DOHH2 (cell line): ENCODE measurements at regions not wholly inside any gene's neighbourhood (a gene's known extent, or its start where the extent isn't known, plus 50 kb on each side); places are given as distances from the start of the nearest gene placed in this dataset.

Experiments used
- H3F3A ChIP-seq: fragments of 200-600 bp; sonication (generic), shearing (Covaris generic); 2 replicates; pipeline ENCODE4 v1.6.0; 2016; ENCODE audit warnings: antibody characterized with exemption, mild to moderate bottlenecking; ENCODE audit not compliant: control insufficient read depth, insufficient read depth
- H3K27ac ChIP-seq: fragments of 200-600 bp; sonication (generic); 2 replicates; pipeline ENCODE4 v1.5.1; 2014; ENCODE audit warnings: low read depth, mild to moderate bottlenecking, low read length, moderate library complexity
- H3K27me3 ChIP-seq: fragments of 200-600 bp; sonication (generic); 2 replicates; pipeline ENCODE4 v1.6.1; 2014; ENCODE audit warnings: mild to moderate bottlenecking, low read length, mixed read lengths; ENCODE audit not compliant: control insufficient read depth
- H3K36me3 ChIP-seq: fragments of 200-600 bp; sonication (generic); 2 replicates; pipeline ENCODE4 v1.6.1; 2014; ENCODE audit warnings: mild to moderate bottlenecking, low read length, moderate library complexity, mixed read lengths; ENCODE audit not compliant: control insufficient read depth
- H3K4me1 ChIP-seq: fragments of 200-600 bp; sonication (generic); 2 replicates; pipeline ENCODE4 v1.6.1; 2014; ENCODE audit warnings: mild to moderate bottlenecking, low read length, mixed read lengths; ENCODE audit not compliant: control insufficient read depth
- H3K4me2 ChIP-seq: fragments of 200-600 bp; sonication (generic); 2 replicates; pipeline ENCODE4 v1.6.0; 2014; ENCODE audit warnings: mild to moderate bottlenecking, low read length, moderate library complexity
- H3K4me3 ChIP-seq: fragments of 200-600 bp; sonication (generic); 2 replicates; pipeline ENCODE4 v1.5.1; 2014; ENCODE audit warnings: mild to moderate bottlenecking, low read length, mixed read lengths
- H3K79me2 ChIP-seq: fragments of 200-600 bp; sonication (generic); 2 replicates; pipeline ENCODE4 v1.6.1; 2014; ENCODE audit warnings: mild to moderate bottlenecking, low read length, mixed read lengths; ENCODE audit not compliant: control insufficient read depth
- H3K9me2 ChIP-seq: fragments of 200-600 bp; sonication (generic); replicated peaks from 2 replicates; pipeline ENCODE4 v1.6.1; 2014; ENCODE audit warnings: mild to moderate bottlenecking, low read length, mixed read lengths; ENCODE audit not compliant: control insufficient read depth
- H3K9me3 ChIP-seq: fragments of 200-600 bp; sonication (generic); 2 replicates; pipeline ENCODE4 v1.6.1; 2014; ENCODE audit warnings: antibody characterized with exemption, low read length, mixed read lengths; ENCODE audit not compliant: control insufficient read depth, insufficient read depth
- H4K20me1 ChIP-seq: fragments of 200-600 bp; sonication (generic); 2 replicates; pipeline ENCODE4 v1.6.0; 2014; ENCODE audit warnings: low read depth, mild to moderate bottlenecking, antibody characterized with exemption, low read length, moderate library complexity; ENCODE audit not compliant: control insufficient read depth, insufficient read depth
- CTCF ChIP-seq: fragments of 200-600 bp; sonication (generic); IDR thresholded peaks from one replicate; pipeline ENCODE4 v1.5.1; 2014; ENCODE audit warnings: antibody characterized with exemption, mild to moderate bottlenecking, low read depth, low read length; ENCODE audit not compliant: poor library complexity, severe bottlenecking
- EZH2phosphoT487 ChIP-seq: fragments of 200-600 bp; sonication (generic); IDR thresholded peaks from 2 replicates; pipeline ENCODE4 v1.6.1; 2017; ENCODE audit warnings: borderline replicate concordance, mild to moderate bottlenecking, antibody characterized with exemption, low read length, moderate library complexity, mixed read lengths

GRCh38 chr4:65033899-65034298 lies 624.6 kb upstream of the TECRL start:
- H3K9me2 ChIP-seq = no peaks in the 10 kb centered on the region
- H4K20me1 ChIP-seq = no peaks in the 10 kb centered on the region
- no peaks in the 10 kb centered on the region for H3F3A ChIP-seq
- no peaks in the 10 kb centered on the region for H3K27me3 ChIP-seq
- no peaks in the 10 kb centered on the region for H3K36me3 ChIP-seq
- H3K27ac ChIP-seq = no peak overlapping the region
- no peaks in the 10 kb centered on the region for H3K9me3 ChIP-seq
- no peaks in the 10 kb centered on the region for H3K4me1 ChIP-seq
- TF ChIP-seq CTCF (no peak), EZH2phosphoT487 (no peak)
- no peak overlapping the region for H3K4me3 ChIP-seq
- H3K4me2 ChIP-seq = no peak overlapping the region
- no peaks in the 10 kb centered on the region for H3K79me2 ChIP-seq

- H3K4me1 ChIP-seq = no peaks in the 10 kb centered on the region
- no peaks in the 10 kb centered on the region for H3K27me3 ChIP-seq
- no peaks in the 10 kb centered on the region for H3K9me3 ChIP-seq
- H3K79me2 ChIP-seq = no peaks in the 10 kb centered on the region
- no peaks in the 10 kb centered on the region for H3K9me2 ChIP-seq
- H3K36me3 ChIP-seq = no peaks in the 10 kb centered on the region
- H3K4me2 ChIP-seq = no peak overlapping the region
- no peaks in the 10 kb centered on the region for H3F3A ChIP-seq
- TF ChIP-seq EZH2phosphoT487 = no peak
- no peak for TF ChIP-seq CTCF
- H3K27ac ChIP-seq = no peak overlapping the region
- no peaks in the 10 kb centered on the region for H4K20me1 ChIP-seq
- H3K4me3 ChIP-seq = no peak overlapping the region
Observed at GRCh38 chr4:65028592-65028991, 619.3 kb upstream of the TECRL start.

GRCh38 chr4:65023883-65024670 lies 614.8 kb upstream of the TECRL start:
- no peak for TF ChIP-seq CTCF
- no peak for TF ChIP-seq EZH2phosphoT487
- H3K4me3 ChIP-seq = no peak overlapping the region
- H3K36me3 ChIP-seq = no peaks in the 10 kb centered on the region
- H4K20me1 ChIP-seq = no peaks in the 10 kb centered on the region
- H3K79me2 ChIP-seq = no peaks in the 10 kb centered on the region
- H3K4me2 ChIP-seq = no peak overlapping the region
- no peak overlapping the region for H3K27ac ChIP-seq
- H3F3A ChIP-seq = no peaks in the 10 kb centered on the region
- no peaks in the 10 kb centered on the region for H3K4me1 ChIP-seq
- H3K27me3 ChIP-seq = no peaks in the 10 kb centered on the region
- H3K9me2 ChIP-seq = no peaks in the 10 kb centered on the region
- no peaks in the 10 kb centered on the region for H3K9me3 ChIP-seq
